Urinary bladder (tissue), 3 donors: ENCODE measurements at regions not wholly inside any gene's neighbourhood (a gene's known extent, or its start where the extent isn't known, plus 50 kb on each side); places are given as distances from the start of the nearest gene placed in this dataset.
A peak's percentile ranks its signal among the peaks of the same experiment; 100 is the strongest.

Experiments
- DNase-seq: peaks from one replicate; pipeline ENCODE4 v3.0.0-alpha.2; 2015; ENCODE audit errors: extremely low spot score
- H3K27ac ChIP-seq: one replicate; pipeline ENCODE4 v1.5.1; 2013; ENCODE audit warnings: low read depth, mild to moderate bottlenecking, moderate library complexity
- H3K36me3 ChIP-seq: one replicate; pipeline ENCODE4 v1.6.1; 2013; ENCODE audit warnings: mild to moderate bottlenecking, moderate library complexity; ENCODE audit not compliant: insufficient read depth
- H3K4me1 ChIP-seq: one replicate; pipeline ENCODE4 v1.6.1; 2013; ENCODE audit warnings: mild to moderate bottlenecking, moderate library complexity; ENCODE audit not compliant: insufficient read depth
- H3K4me3 ChIP-seq: one replicate; pipeline ENCODE4 v1.5.1; 2013; ENCODE audit warnings: low read depth, low read length
- WGBS: extraction: QIAGEN DNeasy Blood & Tissue Kit; methylation state at CpG from one replicate; pipeline ENCODE4 v1.1.7; 2013; 5-methylcytosine and 5-hydroxymethylcytosine counted together
- donor health status: healthy with polysubstance abuse.
- donor health status: healthy.

DNA sequence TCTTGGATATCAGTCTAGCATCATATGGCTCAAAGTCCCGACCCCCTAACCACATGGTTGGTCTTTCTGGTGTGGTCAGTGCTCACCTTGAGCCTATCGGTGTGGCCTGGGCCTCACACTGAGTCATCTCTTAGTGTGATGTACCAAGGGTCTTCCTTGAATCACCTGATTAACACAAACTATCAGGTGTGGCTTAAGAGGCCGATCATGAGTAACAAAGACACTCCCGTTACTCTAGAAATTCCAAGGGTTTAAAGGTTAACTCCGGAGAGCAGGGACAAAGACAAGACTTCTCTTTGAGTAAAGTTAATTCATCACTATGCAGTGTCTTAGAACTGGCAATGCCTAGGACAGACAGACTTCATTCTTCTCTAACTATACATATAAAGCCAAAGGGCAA lies 52.3 kb upstream of the ARMC3 start:
- WGBS, result 89% methylated on average over 5 of the region's 5 CpGs
- no peak overlapping the region for H3K27ac ChIP-seq
- no peak overlapping the region for H3K4me3 ChIP-seq
- no peak for DNase-seq
- no peaks in the 10 kb centered on the region for H3K36me3 ChIP-seq
- H3K4me1 ChIP-seq, result no peaks in the 10 kb centered on the region

DNA sequence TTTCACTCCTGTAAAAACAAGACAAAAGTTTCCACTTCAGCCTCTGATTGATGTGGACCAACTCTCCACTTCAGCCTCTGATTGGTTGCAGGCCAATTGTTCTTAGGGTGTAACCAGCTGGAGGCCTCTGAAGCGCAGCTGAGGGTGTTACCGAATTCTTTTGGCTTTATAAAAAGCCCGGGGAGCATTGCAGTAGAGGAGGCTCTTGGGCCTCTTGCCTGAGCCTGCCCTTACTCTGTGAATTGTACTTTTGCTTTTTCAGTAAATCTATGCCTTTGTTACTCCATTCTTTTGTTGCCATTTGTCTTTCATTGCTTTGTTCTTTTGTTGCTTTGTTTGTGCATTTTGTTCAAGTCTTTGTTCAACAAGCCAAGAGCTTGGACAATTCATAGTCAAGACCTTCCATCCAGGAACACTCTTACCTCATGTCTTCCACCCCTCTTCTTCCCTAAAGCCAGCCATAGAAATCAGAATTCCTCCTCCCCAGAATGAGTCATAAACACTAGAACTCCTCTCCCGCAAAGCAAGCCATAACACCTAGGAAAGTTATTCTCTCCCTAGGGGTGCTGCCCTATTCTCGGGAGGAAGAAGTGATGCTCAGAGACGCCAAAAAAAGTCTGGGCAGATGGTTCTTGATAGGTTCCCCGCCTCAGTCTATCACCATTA lies 53.5 kb upstream of the ARMC3 start:
- DNase-seq, result no peak
- Histone ChIP-seq H3K36me3 (no peaks in the 10 kb centered on the region), H3K4me1 (no peaks in the 10 kb centered on the region), H3K4me3 (no peak overlapping the region), H3K27ac (no peak overlapping the region)
- WGBS, result 83% methylated on average over 7 of the region's 7 CpGs

DNA sequence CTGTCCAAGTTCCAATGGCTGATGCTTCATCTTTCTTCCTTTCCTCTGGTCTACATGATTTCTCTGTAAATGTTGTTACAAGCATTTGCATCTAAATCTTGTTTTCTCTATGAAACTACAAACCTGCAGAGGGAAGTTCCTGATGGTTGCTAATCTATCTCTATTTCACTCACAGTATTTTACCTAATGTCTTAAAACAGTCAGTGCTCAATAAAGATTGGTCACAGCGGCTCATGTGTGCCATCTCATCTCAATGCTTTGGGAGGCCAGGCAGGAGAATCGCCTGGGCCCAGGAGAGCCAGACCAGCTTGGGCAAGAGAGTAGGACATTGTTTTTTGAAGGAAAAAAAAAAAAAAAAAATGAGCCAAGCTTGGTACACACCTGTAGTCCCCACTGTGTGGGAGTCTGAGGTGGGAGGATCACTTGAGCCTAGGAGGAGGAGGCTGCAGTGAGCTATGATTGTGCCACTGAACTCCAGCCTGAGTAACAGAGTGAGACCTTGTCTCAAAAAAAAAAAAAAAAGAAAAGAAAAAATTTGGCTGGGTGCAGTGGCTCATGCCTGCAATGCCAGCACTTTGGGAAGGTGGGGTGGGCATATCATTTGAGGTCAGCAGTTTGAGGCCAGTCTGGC lies 71.3 kb upstream of the ARMC3 start:
- DNase-seq, result no peak
- WGBS, result 95% methylated on average over 2 of the region's 2 CpGs
- no peak overlapping the region for H3K4me3 ChIP-seq
- H3K27ac ChIP-seq, result no peak overlapping the region
- no peaks in the 10 kb centered on the region for H3K36me3 ChIP-seq
- no peaks in the 10 kb centered on the region for H3K4me1 ChIP-seq

DNA sequence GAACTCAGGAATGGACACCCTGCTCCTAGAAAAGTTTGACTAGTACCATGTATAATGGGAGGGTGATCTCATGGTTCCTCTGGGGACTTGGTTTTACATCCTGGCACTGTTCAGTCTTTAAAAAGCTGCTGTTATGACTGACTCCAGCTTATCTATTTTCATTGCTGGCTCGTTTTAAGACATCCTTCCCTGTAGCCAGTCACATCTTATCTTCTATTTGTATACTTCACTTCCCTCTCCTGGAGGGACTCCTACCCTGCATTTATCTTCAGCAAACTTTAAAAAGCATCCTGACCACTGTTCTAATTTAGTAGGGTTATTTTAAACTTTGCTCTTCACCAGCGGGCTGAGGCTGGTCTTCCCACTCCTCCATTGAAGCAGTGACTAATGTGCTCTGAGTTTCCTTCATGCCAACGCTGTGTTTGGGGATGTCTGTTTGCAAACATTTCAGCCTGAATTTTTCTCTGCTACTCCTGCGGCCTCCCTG lies 72.9 kb upstream of the ARMC3 start:
- Histone ChIP-seq H3K27ac (peak overlapping the region; percentile 4), H3K36me3 (no peaks in the 10 kb centered on the region), H3K4me1 (no peaks in the 10 kb centered on the region), H3K4me3 (no peak overlapping the region)
- no peak for DNase-seq
- WGBS, result 26% methylated on average over 4 of the region's 4 CpGs

DNA sequence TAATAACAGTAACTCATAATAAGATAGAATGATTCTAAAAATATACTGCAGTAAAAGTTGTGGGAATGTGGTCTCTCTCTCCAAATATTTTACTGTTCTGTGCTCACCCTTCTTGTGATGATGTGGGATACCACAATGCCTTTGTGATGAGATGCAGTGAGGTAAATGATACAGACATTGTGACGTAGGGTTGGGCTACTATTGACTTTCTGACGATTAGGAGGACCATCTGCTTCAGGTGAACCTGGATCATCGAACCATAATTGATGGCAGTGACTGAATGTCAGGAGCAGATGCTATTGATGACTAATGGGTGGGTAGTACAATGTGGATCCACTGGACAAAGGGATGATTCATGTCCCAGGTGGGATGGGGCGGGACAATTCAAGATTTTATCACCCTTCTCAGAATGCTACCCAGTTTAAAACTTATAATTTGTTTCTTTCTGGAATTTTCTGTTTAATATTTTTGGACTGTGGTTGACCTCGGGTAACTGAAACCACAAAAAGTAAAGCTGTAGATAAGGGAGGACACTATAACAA lies 73.9 kb upstream of the ARMC3 start:
- no peaks in the 10 kb centered on the region for H3K4me1 ChIP-seq
- H3K27ac ChIP-seq, result no peak overlapping the region
- WGBS, result 86% methylated on average over 5 of the region's 5 CpGs
- H3K36me3 ChIP-seq, result no peaks in the 10 kb centered on the region
- no peak overlapping the region for H3K4me3 ChIP-seq
- DNase-seq, result no peak

DNA sequence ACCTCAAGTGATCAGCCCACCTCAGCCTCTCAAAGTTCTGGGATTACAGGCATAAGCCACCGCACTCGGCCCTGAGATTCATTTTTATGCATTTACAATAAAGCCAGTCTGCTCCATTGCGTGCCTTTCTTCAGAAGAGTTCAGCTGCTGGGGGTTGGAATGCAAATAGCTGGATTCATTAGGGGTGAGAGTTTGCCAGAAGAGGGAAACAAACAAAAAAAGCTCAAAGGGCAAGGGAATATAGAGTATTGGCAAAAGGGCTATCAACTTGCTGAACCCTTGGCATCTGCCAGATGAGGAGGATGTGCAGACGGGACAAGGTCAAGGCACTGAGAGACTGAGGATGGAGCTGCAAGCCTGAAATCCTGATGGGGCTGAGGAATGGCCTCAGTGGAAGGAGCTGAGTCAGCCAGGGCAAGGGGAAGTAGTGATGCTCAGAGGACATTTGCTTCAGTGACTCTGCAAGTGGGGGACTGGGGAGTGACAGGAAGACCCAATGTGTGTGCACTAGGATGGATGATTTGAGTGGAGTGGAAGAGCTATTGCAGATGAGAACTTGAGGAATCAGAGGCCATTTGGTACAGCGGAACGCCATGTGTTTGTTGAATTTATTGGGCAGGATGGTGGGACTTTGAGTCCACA lies 75.0 kb upstream of the ARMC3 start:
- Histone ChIP-seq H3K36me3 (no peaks in the 10 kb centered on the region), H3K4me1 (no peaks in the 10 kb centered on the region), H3K4me3 (no peak overlapping the region), H3K27ac (no peak overlapping the region)
- WGBS, result 87% methylated on average over 6 of the region's 6 CpGs
- no peak for DNase-seq

DNA sequence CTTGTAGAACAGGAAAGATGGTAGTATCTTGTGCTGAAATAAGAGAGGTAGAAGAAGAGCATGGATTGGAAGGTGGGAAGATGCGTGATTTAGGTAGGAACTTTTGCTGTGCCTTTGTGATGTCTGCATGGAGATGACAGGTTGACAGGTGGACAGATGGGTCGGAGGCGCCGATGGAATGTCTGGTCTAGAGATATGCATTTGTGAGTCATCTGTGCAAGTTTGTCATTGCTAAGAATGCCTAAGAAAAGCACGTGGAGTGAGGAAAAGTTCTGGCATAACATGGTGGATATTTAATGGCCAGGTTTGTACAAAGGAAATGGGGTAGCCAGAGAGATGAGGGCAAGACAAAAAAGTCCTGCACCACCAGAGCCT lies 76.0 kb upstream of the ARMC3 start:
- 90% methylated on average over 5 of the region's 5 CpGs for WGBS
- no peaks in the 10 kb centered on the region for H3K4me1 ChIP-seq
- no peaks in the 10 kb centered on the region for H3K36me3 ChIP-seq
- DNase-seq, result no peak
- no peak overlapping the region for H3K27ac ChIP-seq
- no peak overlapping the region for H3K4me3 ChIP-seq

DNA sequence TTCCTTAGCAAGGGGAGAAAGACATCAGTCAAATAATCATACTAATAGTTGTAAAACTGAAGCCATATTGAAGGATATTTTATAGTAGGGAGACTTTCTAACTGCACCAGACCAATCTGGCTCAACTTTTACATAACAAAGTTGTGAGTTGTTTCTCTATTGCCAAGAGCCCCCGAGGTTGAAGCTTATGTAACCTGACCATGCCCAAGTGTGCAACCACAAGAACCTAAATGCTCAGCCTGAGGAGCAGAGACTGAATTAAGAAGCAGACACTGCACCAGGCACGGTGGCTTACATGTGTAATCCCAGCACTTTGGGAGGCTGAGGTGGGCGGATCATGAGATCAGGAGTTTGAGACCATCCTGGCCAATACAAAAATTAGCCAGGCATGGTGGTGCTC lies 77.3 kb upstream of the ARMC3 start:
- H3K4me3 ChIP-seq, result no peak overlapping the region
- H3K36me3 ChIP-seq, result no peaks in the 10 kb centered on the region
- WGBS, result 89% methylated on average over 3 of the region's 3 CpGs
- no peak overlapping the region for H3K27ac ChIP-seq
- no peaks in the 10 kb centered on the region for H3K4me1 ChIP-seq
- no peak for DNase-seq

DNA sequence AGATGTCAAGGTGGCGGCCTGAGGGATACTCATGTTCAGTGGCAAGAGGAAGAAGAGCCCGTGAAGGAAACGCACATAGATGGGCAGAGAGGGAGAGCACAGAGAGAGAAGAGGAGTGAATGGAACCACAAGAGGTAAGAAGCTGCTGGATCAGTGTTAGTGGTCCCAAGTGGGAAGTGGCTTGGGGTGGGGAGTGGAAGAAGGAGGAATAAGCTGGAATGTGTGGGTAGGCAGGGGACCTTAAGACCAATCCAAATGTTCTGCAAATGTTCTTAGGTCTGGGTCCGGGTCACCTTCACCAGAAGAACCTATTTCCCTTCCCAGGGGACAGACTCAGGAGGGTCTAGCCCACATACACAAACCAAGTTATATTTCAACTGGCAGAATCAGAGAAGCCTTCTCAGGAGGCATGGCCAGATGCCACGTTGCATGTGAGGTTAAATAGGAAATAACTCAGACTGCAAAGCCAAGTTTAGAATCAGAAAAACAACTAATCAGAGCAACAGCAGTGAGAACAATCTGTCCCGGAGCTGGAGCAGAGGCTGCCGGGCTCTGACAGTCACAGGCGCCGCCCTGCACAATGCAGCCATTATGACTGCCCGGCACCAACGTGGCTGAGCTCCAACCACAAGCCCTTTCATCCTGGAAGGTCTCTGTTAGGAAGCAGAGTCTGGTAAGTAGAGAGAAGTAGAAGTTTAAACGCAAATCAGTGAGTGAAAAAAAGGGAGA lies 78.6 kb upstream of the ARMC3 start:
- Histone ChIP-seq H3K4me3 (no peak overlapping the region), H3K27ac (no peak overlapping the region), H3K4me1 (no peaks in the 10 kb centered on the region), H3K36me3 (no peaks in the 10 kb centered on the region)
- DNase-seq, result no peak
- WGBS, result 43% methylated on average over 12 of the region's 12 CpGs

DNA sequence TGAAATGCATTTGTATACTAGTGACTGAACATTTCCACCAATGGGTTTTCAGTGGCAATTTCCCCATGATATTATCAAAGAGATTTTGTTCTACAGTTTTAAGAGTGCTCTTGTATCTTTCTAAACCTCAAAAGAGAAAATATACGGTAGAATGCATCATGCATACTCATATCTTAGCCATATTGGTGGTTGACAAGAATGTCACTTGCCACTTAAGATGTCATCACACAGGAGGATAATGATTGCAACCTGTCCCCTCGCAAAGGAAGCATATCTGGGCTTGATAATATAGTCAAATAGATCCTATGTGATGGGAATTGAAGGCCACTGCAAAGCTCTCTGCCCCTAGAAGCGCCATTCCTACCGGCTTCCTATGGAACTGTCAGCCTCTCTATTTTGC lies 79.3 kb upstream of the ARMC3 start:
- WGBS, result 82% methylated on average over 4 of the region's 4 CpGs
- Histone ChIP-seq H3K4me1 (no peaks in the 10 kb centered on the region), H3K4me3 (no peak overlapping the region), H3K27ac (no peak overlapping the region), H3K36me3 (no peaks in the 10 kb centered on the region)
- DNase-seq, result no peak

DNA sequence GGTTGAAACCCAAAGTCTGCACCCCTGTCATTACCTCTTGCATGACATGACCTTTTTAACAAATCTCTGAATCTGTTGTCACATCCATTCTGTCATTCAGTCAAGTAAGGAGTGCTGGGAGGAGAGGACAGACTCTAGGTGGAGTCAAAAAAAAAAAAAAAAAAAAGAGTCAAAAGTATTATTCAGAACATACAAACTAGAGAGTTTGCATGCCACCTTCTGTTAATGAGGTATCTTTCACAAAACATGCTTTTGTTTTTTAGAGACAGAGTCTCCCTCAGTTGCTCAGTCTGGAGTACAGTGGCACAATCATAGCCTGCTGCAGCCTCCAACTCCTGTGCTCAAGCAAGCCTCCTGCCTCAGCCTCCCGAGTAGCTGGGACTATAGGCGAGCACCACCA lies 81.6 kb upstream of the ARMC3 start:
- no peak for DNase-seq
- H3K4me3 ChIP-seq, result no peak overlapping the region
- 96% methylated on average over 2 of the region's 2 CpGs for WGBS
- no peaks in the 10 kb centered on the region for H3K4me1 ChIP-seq
- peaks cover 1% of the 10 kb centered on the region for H3K36me3 ChIP-seq
- no peak overlapping the region for H3K27ac ChIP-seq

DNA sequence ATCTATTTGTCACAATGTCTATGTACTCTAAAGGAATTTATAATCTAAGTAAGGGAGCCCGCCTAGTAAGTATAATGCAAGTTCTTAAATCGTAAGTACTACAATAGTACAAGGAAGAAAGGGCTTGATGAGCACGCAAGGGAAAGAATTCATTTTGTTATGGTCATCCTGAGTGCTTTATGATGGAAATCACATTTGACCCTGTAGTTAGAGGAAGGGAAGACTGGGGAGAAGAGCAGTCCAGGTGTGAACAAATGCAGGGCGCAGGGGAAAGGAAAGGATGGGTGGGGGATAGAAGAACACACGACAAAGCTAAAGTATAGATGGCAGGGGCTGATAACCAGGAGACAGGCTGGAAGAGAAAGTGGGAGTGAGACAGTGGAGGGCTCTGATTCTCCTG lies 88.2 kb upstream of the ARMC3 start:
- H3K36me3 ChIP-seq, result peaks cover 1% of the 10 kb centered on the region
- no peak overlapping the region for H3K27ac ChIP-seq
- no peak overlapping the region for H3K4me3 ChIP-seq
- WGBS, result 78% methylated on average over 5 of the region's 5 CpGs
- DNase-seq, result no peak
- no peaks in the 10 kb centered on the region for H3K4me1 ChIP-seq

DNA sequence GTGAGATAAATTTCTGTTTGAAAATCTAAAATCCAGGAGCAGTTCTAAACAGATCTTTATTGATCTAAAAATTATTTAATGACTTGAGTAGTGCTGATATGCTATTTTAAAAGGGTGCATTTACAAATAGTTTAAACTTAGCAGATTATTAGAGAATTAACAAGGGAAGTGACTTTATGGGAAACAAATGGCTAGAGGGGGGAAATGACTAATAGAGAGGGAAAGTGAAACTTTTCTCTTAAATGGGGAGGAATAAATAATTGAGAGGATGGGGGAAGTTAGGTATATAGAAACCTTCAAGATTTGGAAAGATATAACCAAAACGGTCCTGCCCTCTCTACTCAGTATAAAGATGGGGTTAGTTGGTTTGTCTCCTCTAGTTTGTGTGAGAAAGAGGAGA lies 90.1 kb upstream of the ARMC3 start:
- WGBS, result 65% methylated on average over 1 of the region's 1 CpG
- Histone ChIP-seq H3K27ac (no peak overlapping the region), H3K36me3 (no peaks in the 10 kb centered on the region), H3K4me1 (no peaks in the 10 kb centered on the region), H3K4me3 (no peak overlapping the region)
- DNase-seq, result no peak
